HS-27A (cell line): ENCODE measurements at regions not wholly inside any gene's neighbourhood (a gene's known extent, or its start where the extent isn't known, plus 50 kb on each side); places are given as distances from the start of the nearest gene placed in this dataset.
A peak's percentile ranks its signal among the peaks of the same experiment; 100 is the strongest.

ENCODE experiments used
- DNase-seq: peaks from one replicate; pipeline ENCODE4 v3.0.0-alpha.2; 2012; ENCODE audit warnings: low read depth, missing footprints

GRCh38 chr12:90128526-90128925, 419.9 kb upstream of the ATP2B1 start:
- DNase-seq, result no peak

DNA sequence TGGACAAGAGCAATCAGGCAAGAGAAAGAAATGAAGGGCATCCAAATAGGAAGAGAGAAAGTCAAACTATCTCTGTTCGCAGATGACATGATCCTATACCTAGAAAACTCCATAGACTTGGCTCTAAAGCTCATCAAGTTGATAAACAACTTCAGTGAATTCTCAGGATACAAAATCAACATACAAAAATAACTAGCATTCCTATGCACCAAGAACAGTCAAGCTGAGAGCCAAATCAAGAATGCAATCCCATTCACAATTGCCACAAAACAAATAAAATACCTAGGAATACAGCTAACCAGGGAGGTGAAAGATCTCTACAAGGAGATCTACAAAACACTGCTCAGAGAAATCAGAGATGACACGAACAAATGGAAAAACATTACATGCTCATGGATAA, 417.5 kb upstream of the ATP2B1 start:
- DNase-seq, result no peak

DNA sequence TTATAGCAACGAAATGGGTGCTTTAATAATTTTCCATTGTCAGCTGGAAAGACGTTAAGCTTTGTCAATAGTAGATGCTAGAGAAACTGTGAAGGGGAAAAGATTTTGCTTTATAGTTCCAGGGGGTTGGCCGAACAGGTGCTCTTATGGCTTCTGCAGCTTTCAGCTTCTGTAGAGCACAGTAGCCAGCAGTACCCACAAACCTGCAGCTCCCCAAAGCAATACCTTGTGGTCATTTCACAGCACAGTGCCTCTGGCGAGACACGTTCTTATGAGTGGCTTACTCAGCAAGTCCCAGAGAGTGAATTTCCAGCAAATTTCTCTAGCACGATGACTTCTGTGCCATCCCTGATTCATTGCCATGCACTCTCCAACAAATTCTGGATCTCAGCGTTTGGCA, 416.3 kb upstream of the ATP2B1 start:
- no peak for DNase-seq

GRCh38 chr12:90124289-90124688, 415.7 kb upstream of the ATP2B1 start:
- DNase-seq, result no peak

- DNase-seq, result no peak
These were observed 414.0 kb upstream of the ATP2B1 start for GRCh38 chr12:90122681-90123080.

DNA sequence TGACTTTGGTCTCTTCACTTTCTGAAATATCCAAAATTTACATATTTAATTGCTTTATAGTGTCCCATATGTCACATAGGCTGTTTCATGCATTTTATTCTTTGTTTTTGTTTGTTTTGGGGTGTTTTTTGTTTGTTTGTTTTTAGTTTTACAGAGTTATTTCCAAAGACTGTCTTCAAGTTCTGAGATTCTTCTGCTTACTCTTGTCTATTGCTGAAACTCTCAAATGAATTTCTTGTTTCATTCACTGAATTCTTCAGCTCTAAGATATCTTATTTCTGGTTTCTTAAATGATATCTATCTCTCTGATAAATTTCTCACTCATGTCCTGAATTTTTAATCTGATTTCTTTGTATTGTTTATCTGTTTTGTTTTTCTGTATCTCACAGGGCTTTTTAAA, 412.0 kb upstream of the ATP2B1 start:
- DNase-seq, result no peak

GRCh38 chr12:90112666-90113065, 404.0 kb upstream of the ATP2B1 start:
- no peak for DNase-seq

DNA sequence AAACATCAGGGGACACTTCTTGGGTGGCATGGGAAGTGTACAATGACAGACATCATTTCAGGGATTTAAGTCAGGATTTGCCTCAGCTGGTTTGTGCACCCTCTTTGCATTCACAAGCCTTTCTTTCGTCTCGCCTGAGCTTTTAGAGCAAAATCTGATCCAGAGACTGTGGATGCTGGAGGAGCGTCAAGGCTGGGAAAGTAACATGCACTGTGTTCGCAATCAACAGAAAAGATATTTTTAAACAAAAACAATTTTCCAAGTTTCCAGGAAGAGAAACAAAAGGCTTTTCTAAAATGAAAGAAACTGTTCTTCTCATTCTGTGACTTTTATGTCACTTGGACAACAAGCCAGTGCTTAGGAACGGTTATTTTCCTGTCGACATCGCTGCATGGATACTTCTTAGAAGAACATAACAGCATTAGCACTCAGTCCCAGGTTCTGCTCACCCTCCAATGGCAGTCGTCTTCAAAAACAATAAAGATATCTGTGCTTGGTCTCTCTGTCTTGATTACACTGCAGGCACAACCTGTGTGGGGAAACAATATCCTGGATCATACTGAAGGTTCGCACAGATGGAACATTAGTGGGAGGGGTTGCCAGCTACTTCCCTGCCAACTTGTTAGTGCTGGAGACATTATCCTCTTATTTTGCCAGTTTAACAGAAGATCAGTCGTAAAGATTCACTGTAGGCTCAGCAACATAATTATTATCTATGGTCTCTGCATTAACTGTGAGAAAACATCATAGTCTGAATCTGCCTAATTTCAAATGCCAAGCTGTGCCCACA, 403.3 kb upstream of the ATP2B1 start:
- no peak for DNase-seq

- DNase-seq, result no peak
These were observed 397.9 kb upstream of the ATP2B1 start for GRCh38 chr12:90106568-90106967.

- no peak for DNase-seq
These were observed 394.5 kb upstream of the ATP2B1 start for GRCh38 chr12:90102957-90103652.

DNA sequence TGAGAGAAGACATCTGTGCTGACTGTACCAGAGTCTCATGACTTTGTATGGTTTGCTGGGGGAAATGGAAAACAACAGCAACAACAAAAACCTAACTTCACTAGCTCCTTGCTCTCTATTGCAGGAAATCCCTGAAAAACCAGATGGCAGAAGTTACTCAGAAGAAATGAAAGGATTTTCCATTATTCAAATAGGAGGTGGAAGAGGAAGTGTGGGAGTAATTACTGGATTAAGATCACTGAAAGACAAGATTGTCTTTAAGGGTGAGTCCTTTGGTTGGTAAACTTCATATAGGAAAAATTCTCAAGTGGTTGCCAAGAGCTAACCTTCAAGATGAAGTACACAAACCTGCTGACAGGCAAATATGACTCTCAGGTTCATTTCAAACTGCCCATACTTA, 391.9 kb upstream of the ATP2B1 start:
- DNase-seq, result no peak

GRCh38 chr12:90099288-90099687, 390.6 kb upstream of the ATP2B1 start:
- no peak for DNase-seq

- no peak for DNase-seq
These were observed 389.6 kb upstream of the ATP2B1 start for GRCh38 chr12:90098132-90098779.

DNA sequence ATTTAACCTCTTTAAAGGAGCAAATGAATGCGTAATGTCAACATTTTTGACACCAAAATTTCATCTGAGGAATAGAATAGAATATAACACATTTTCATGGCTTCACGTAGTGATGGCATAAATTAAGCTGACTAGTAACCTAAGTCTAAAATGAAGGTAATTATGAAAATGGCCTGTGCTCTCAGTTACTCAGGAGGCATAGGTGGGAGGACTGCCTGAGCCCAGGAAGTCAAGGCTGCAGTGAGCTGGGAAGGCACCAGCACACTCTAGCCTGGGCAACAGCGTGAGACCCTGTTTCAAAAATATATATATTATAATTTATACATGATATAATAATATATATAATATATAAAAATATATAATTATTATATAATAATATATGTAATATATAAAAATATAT, 383.2 kb upstream of the ATP2B1 start:
- no peak for DNase-seq

GRCh38 chr12:90090929-90091651, 382.5 kb upstream of the ATP2B1 start:
- DNase-seq, result peak; percentile 94

GRCh38 chr12:90086281-90086680, 377.6 kb upstream of the ATP2B1 start:
- no peak for DNase-seq

DNA sequence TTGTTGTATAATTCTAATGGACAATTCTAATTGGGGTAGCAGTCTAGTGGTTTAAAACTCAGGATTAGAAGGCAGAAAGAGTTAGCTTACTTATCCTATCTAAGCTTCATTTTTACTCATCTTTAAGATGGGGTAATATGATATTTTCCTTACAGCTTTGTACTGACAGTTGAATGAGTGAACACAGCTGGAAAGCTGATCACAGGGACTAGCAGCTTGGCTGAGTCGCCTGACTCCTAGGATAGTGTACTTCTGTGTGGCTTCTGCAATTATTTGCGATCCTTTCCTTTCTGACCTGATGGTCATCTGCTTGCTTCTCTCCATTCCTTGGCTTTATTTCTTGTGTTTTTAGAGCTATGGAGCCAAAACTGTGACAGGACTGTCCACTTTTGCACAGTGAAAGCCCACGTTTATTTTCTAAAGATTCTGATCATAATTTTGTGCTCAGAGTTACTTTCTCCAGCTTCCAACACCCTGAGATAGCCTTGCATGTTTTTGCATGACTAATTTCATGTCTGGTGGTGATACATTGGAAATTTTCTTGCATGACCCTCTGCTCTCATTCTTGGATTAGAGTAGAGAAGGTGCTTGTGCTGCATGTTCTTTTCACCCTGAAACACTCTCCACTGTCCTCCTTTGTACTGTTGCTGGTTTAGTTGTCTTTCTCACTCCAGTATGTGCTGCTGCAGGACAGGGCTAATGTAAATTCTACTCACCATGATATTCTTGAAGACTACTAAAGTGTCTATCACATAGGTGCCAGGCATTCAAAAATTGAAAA, 377.0 kb upstream of the ATP2B1 start:
- no peak for DNase-seq

GRCh38 chr12:90084018-90084417, 375.4 kb upstream of the ATP2B1 start:
- no peak for DNase-seq

DNA sequence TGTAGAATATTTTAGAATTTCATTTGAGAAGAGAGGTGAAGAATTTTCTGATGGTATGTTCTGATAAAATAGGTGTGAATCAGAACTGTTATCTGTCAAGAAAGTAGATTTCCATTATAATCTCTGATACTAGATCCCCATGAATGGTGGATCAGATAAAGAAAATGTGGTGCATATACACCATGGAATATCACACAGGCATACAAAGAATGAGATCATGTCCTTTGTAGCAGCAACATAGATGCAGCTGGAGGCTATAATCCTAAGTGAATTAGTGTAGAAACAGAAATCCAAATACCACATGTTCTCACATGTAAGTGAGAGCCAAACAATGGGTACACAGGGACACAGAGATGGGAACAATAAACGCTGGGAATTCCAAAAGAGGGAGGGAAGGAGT, 372.0 kb upstream of the ATP2B1 start:
- no peak for DNase-seq

- DNase-seq, result no peak
These were observed 371.0 kb upstream of the ATP2B1 start for GRCh38 chr12:90079529-90080210.

DNA sequence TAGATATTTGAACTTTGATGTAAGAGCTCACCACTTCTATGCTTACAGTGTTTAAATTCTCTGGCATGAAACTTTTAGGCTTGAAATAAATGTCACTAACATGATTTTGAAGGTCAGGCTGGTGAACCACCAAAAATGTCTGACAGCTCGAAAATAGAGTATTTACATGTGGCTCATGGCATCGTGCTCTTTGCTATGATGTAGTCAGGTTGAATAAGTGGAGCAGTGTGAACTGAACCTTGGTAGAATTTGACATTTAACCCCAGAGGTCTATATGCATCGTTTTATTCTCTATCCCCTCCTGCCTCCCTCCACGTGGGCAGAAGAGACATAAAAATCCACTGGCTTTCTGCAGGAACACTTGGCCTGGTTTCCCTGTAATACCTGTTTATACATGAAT, 369.7 kb upstream of the ATP2B1 start:
- DNase-seq, result no peak
